Umbilical cord (tissue), 1 donor: ENCODE measurements at regions not wholly inside any gene's neighbourhood (a gene's known extent, or its start where the extent isn't known, plus 50 kb on each side); places are given as distances from the start of the nearest gene placed in this dataset.

Source experiments
- DNase-seq: peaks from one replicate; pipeline ENCODE4 v3.0.0-alpha.2; 2015; ENCODE audit warnings: low spot score

DNA sequence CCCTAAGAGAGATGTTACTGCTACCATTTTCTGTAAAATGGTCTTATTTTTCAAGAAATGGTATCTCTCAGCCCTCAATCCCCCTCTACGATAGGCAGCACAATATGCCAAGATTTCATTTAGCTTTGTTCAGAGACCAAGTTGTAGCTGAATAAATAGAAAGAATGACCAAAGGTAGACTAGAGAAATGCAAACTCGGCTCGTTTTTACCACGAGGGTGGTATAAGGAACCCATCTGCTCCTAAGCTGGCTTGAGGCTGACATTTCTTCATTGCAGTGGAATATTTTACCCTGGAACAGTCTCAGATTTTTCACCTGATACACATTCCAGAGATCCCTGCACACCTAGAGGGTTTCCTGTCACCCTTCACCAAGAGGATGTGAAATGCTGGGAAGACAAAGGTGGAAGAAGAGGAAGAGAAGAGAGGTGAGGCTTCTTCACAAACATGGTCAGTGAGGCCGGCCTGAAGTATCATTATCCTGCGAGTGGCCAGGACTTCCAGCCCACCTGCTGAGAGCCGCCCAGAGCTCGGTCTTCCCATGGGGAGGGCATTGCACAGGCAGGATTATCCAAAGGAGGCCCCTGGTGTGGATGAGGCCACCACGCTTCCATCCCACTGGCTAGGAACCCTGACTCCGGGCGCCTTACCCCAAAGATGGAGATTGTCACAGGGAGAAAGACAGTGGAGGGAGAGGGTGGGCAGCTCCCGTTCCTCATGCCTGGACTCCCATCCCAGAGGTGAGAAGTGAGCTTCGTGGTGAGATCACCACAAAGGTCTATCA lies 57.1 kb upstream of the AFDN start:
- DNase-seq = no peak

DNA sequence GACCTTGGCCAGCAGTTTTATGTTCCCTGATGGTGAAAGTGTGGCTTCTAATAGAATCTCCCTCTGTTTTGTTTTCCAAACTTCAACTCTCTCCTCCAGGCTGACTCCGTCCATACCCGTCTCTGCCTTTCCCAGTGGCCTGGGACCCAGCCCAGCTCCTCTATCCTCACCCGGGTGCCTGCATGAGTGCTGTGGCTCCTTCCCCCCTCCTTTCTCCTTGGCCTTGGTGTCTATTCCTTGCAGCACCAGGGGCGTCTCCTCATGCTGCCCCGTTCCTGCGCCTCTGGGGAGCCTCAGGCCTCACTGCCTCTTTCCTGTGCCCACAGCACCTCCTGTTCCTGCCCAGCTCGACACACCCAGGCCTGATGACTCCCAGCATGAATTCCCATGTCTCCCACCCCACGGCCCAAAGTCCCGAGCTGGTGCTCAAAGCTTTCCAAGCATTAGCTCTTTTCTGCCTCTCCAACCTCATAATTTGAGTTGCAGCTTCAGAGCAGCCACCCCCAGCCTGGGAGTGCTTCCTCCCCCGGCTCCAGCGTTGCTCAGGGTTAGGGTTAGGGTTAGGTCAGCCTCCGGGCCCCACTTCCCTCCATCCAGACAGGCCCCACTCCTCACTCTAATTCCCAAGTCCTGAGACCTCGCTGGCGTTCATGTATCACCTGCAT lies 56.3 kb upstream of the AFDN start:
- no peak for DNase-seq

DNA sequence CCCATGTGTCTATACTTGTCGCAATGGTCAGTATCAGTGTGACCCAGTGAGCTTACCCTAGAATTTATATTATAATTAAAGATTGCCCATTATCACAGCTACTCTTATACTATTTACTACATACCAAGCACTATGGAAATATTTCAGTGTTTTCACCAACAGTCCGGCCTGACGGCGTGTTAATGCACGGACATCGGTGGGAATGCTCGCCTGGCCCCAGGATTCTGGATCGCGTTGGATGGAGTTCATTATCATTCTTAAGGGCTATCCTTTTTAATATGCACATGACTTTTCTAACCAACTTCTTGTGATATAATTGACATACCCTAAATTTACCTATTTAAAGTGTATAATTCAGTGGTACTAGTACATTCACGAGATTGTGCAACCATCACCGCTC lies 51.8 kb upstream of the AFDN start:
- no peak for DNase-seq

DNA sequence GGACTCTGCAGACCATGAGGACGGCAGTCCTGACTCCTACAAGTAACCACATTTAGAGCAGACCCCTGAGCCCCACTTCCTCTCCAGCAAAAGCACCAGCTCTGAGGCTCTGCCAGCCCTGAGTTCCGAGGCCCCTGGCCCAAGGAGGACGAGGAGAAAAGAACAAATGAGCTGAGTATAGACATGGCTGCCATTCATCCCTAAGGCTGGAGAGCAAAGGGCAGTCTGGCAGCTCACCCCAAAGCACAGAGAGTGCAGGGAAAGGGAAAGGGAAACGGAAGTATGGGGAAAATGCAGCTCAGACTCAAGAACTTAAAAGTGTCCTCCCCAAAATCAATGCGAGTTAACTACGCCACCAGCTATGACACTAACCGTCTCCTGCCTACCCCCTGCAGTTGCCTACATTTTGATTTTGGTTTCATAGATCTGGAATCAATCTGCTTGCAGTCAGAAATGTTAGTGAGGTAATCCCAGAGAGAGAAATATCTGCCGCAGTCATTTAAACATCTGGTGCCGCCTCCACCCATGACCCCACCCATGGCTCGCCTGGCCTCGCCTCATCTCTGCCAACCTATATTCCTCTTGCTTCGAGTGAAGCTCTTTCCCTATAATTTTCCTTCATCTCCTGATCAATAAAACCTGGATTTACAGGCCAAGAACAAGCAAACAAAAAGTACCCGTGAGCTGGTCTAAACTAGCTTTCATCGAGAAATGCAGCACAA lies 49.6 kb upstream of the AFDN start:
- no peak for DNase-seq
